GM23338 (cell line): ENCODE measurements at regions not wholly inside any gene's neighbourhood (a gene's known extent, or its start where the extent isn't known, plus 50 kb on each side); places are given as distances from the start of the nearest gene placed in this dataset.

Experiments
- ATAC-seq: fragments of 200-7000 bp; cut with Tn5 transposase; 3 replicates; pipeline ENCODE4 v1.9.1; 2020
- DNase-seq: peaks from one replicate; pipeline ENCODE4 v3.0.0-alpha.2; 2015; ENCODE audit warnings: low spot score
- H2AFZ ChIP-seq: fragments of 200-600 bp; sonication (generic); 2 replicates; pipeline ENCODE4 v1.8.0; 2016; ENCODE audit warnings: antibody characterized with exemption, mild to moderate bottlenecking, moderate library complexity
- H3F3A ChIP-seq: fragments of 200-600 bp; sonication (generic); replicated peaks from 2 replicates; pipeline ENCODE4 v1.8.0; 2017; ENCODE audit warnings: antibody characterized with exemption, mixed run types, low read depth
- H3K27ac ChIP-seq: fragments of 200-600 bp; sonication (generic); 2 replicates; pipeline ENCODE4 v1.6.1; 2016; ENCODE audit warnings: low read depth
- H3K27me3 ChIP-seq: fragments of 200-600 bp; sonication (generic); 2 replicates; pipeline ENCODE4 v1.8.0; 2016; ENCODE audit warnings: mild to moderate bottlenecking, mixed run types, moderate library complexity; ENCODE audit not compliant: insufficient read depth
- H3K36me3 ChIP-seq: fragments of 200-600 bp; sonication (generic); 2 replicates; pipeline ENCODE4 v1.8.0; 2016; ENCODE audit warnings: mild to moderate bottlenecking; ENCODE audit not compliant: insufficient read depth
- H3K4me1 ChIP-seq: fragments of 200-600 bp; sonication (generic); 2 replicates; pipeline ENCODE4 v1.8.0; 2016; ENCODE audit warnings: mild to moderate bottlenecking, moderate library complexity; ENCODE audit not compliant: insufficient read depth
- H3K4me2 ChIP-seq: fragments of 200-600 bp; sonication (generic); 2 replicates; pipeline ENCODE4 v1.7.1; 2017; ENCODE audit warnings: mixed run types
- H3K4me3 ChIP-seq: fragments of 200-600 bp; sonication (generic); 2 replicates; pipeline ENCODE4 v1.6.1; 2016; ENCODE audit warnings: mixed run types
- H3K79me2 ChIP-seq: fragments of 200-600 bp; sonication (generic); replicated peaks from 2 replicates; pipeline ENCODE4 v1.8.0; 2017; ENCODE audit warnings: mild to moderate bottlenecking; ENCODE audit not compliant: insufficient read depth
- H3K9me2 ChIP-seq: fragments of 200-600 bp; sonication (generic); 2 replicates; pipeline ENCODE4 v1.8.0; 2017; ENCODE audit not compliant: insufficient read depth
- H4K20me1 ChIP-seq: fragments of 200-600 bp; sonication (generic); replicated peaks from 2 replicates; pipeline ENCODE4 v1.8.0; 2017; ENCODE audit warnings: mild to moderate bottlenecking; ENCODE audit not compliant: insufficient read depth
- H3K27ac Mint-ChIP-seq: 2 replicates; pipeline ENCODE4 v1.8.0; 2020; ENCODE audit warnings: inconsistent platforms, mild to moderate bottlenecking, moderate library complexity, mixed read lengths
- H3K27me3 Mint-ChIP-seq: 3 replicates; pipeline ENCODE4 v1.8.0; 2022; ENCODE audit warnings: low read depth, mild to moderate bottlenecking, moderate library complexity, mixed read lengths, inconsistent platforms; ENCODE audit not compliant: insufficient read depth, poor library complexity
- H3K36me3 Mint-ChIP-seq: 3 replicates; pipeline ENCODE4 v1.8.0; 2021; ENCODE audit warnings: low read depth, mild to moderate bottlenecking, inconsistent platforms, moderate library complexity, mixed read lengths
- H3K4me1 Mint-ChIP-seq: 3 replicates; pipeline ENCODE4 v1.8.0; 2020; ENCODE audit warnings: mild to moderate bottlenecking, inconsistent platforms, mixed read lengths
- H3K4me3 Mint-ChIP-seq: 3 replicates; pipeline ENCODE4 v1.8.0; 2021; ENCODE audit warnings: moderate library complexity, mild to moderate bottlenecking, inconsistent platforms, mixed read lengths
- H3K9me3 Mint-ChIP-seq: 3 replicates; pipeline ENCODE4 v1.8.0; 2020; ENCODE audit warnings: moderate library complexity, mild to moderate bottlenecking, inconsistent platforms, mixed read lengths
- EZH2 ChIP-seq: fragments of 200-600 bp; sonication (generic); IDR thresholded peaks from one replicate; pipeline ENCODE4 v1.8.0; 2017; ENCODE audit warnings: antibody characterized with exemption, mild to moderate bottlenecking, low read depth; ENCODE audit not compliant: unreplicated experiment
- EZH2phosphoT487 ChIP-seq: fragments of 200-600 bp; sonication (generic); IDR thresholded peaks from one replicate; pipeline ENCODE4 v1.8.1; 2018; ENCODE audit warnings: antibody characterized with exemption; ENCODE audit not compliant: unreplicated experiment
- POLR2AphosphoS5 ChIP-seq: IDR thresholded peaks from 2 replicates; pipeline ENCODE4 v1.6.1; 2016; ENCODE audit warnings: antibody characterized with exemption, low read depth
- STAT1 ChIP-seq: IDR thresholded peaks from one replicate; pipeline ENCODE4 v1.6.1; 2016; ENCODE audit warnings: antibody characterized with exemption; ENCODE audit not compliant: unreplicated experiment
- ZNF114 ChIP-seq: fragments of 250-450 bp; sonication (Bioruptor Pico); IDR thresholded peaks from 2 replicates; pipeline ENCODE4 v1.5.0; 2020; ENCODE audit warnings: mild to moderate bottlenecking, moderate library complexity
- ZNF331 ChIP-seq: fragments of 250-450 bp; sonication (Bioruptor Pico); IDR thresholded peaks from 2 replicates; pipeline ENCODE4 v1.5.0; 2020; ENCODE audit warnings: low read depth, mild to moderate bottlenecking, moderate library complexity
- TF ChIP-seq, protein P1 (sequence below): IDR thresholded peaks from one replicate; pipeline ENCODE4 v1.6.1; 2018; ENCODE audit warnings: antibody characterized with exemption; ENCODE audit not compliant: unreplicated experiment
- TF ChIP-seq, protein P2 (sequence below): fragments of 250-450 bp; sonication (Bioruptor Pico); IDR thresholded peaks from 2 replicates; pipeline ENCODE4 v1.5.0; 2020; ENCODE audit warnings: mild to moderate bottlenecking, moderate library complexity

DNA sequence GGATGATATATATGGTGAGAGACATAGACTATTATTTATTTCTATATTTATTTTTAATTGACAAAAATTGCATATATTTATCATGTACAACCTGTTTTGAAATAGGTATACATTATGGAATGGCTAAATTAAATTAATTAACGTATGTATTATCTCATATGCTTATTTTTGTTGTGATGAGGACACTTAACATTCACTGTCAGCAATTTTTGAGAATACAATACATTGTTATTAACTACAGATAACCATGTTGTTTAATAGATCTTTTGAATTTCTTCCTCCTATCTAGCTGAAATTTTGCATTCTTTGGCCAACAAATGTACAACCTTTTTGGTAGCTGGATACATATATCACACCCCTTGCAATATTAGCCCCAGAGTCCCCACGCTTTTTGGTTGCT, 110.7 kb upstream of the CITED2 start (continued):
- TF ChIP-seq, protein P1, sequence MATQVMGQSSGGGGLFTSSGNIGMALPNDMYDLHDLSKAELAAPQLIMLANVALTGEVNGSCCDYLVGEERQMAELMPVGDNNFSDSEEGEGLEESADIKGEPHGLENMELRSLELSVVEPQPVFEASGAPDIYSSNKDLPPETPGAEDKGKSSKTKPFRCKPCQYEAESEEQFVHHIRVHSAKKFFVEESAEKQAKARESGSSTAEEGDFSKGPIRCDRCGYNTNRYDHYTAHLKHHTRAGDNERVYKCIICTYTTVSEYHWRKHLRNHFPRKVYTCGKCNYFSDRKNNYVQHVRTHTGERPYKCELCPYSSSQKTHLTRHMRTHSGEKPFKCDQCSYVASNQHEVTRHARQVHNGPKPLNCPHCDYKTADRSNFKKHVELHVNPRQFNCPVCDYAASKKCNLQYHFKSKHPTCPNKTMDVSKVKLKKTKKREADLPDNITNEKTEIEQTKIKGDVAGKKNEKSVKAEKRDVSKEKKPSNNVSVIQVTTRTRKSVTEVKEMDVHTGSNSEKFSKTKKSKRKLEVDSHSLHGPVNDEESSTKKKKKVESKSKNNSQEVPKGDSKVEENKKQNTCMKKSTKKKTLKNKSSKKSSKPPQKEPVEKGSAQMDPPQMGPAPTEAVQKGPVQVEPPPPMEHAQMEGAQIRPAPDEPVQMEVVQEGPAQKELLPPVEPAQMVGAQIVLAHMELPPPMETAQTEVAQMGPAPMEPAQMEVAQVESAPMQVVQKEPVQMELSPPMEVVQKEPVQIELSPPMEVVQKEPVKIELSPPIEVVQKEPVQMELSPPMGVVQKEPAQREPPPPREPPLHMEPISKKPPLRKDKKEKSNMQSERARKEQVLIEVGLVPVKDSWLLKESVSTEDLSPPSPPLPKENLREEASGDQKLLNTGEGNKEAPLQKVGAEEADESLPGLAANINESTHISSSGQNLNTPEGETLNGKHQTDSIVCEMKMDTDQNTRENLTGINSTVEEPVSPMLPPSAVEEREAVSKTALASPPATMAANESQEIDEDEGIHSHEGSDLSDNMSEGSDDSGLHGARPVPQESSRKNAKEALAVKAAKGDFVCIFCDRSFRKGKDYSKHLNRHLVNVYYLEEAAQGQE = no peak
- TF ChIP-seq, protein P2, sequence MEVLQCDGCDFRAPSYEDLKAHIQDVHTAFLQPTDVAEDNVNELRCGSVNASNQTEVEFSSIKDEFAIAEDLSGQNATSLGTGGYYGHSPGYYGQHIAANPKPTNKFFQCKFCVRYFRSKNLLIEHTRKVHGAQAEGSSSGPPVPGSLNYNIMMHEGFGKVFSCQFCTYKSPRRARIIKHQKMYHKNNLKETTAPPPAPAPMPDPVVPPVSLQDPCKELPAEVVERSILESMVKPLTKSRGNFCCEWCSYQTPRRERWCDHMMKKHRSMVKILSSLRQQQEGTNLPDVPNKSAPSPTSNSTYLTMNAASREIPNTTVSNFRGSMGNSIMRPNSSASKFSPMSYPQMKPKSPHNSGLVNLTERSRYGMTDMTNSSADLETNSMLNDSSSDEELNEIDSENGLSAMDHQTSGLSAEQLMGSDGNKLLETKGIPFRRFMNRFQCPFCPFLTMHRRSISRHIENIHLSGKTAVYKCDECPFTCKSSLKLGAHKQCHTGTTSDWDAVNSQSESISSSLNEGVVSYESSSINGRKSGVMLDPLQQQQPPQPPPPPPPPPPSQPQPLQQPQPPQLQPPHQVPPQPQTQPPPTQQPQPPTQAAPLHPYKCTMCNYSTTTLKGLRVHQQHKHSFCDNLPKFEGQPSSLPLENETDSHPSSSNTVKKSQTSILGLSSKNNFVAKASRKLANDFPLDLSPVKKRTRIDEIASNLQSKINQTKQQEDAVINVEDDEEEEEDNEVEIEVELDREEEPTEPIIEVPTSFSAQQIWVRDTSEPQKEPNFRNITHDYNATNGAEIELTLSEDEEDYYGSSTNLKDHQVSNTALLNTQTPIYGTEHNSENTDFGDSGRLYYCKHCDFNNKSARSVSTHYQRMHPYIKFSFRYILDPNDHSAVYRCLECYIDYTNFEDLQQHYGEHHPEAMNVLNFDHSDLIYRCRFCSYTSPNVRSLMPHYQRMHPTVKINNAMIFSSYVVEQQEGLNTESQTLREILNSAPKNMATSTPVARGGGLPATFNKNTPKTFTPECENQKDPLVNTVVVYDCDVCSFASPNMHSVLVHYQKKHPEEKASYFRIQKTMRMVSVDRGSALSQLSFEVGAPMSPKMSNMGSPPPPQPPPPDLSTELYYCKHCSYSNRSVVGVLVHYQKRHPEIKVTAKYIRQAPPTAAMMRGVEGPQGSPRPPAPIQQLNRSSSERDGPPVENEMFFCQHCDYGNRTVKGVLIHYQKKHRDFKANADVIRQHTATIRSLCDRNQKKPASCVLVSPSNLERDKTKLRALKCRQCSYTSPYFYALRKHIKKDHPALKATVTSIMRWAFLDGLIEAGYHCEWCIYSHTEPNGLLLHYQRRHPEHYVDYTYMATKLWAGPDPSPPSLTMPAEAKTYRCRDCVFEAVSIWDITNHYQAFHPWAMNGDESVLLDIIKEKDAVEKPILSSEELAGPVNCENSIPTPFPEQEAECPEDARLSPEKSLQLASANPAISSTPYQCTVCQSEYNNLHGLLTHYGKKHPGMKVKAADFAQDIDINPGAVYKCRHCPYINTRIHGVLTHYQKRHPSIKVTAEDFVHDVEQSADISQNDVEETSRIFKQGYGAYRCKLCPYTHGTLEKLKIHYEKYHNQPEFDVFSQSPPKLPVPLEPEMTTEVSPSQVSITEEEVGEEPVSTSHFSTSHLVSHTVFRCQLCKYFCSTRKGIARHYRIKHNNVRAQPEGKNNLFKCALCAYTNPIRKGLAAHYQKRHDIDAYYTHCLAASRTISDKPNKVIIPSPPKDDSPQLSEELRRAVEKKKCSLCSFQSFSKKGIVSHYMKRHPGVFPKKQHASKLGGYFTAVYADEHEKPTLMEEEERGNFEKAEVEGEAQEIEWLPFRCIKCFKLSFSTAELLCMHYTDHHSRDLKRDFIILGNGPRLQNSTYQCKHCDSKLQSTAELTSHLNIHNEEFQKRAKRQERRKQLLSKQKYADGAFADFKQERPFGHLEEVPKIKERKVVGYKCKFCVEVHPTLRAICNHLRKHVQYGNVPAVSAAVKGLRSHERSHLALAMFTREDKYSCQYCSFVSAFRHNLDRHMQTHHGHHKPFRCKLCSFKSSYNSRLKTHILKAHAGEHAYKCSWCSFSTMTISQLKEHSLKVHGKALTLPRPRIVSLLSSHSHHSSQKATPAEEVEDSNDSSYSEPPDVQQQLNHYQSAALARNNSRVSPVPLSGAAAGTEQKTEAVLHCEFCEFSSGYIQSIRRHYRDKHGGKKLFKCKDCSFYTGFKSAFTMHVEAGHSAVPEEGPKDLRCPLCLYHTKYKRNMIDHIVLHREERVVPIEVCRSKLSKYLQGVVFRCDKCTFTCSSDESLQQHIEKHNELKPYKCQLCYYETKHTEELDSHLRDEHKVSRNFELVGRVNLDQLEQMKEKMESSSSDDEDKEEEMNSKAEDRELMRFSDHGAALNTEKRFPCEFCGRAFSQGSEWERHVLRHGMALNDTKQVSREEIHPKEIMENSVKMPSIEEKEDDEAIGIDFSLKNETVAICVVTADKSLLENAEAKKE = no peak
- no peak for TF ChIP-seq EZH2
- no peak for TF ChIP-seq POLR2AphosphoS5
- TF ChIP-seq ZNF331 = no peak

DNA sequence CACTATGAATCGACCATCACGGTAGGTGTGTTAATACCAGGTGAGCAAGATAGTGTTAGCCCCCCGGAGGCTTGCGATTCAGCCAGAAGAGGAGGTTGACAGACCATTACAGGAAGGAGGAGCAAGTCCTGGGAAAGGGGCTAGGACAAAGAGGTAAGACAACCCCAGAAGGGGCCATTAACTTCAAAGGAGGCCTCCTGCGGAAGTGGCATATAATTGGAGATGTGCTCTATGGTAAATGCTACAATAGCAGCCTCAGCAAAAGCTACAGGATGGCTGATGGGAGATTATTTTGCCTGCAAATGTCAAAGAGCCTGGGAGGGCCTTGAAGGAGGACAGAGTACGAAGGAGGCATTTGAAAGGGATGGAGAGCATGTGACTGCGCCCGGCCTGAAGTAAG, 108.6 kb upstream of the CITED2 start:
- Histone ChIP-seq H3K4me1 (peaks cover 38% of the 10 kb centered on the region), H3K79me2 (no peaks in the 10 kb centered on the region), H3K4me2 (0 out of 2 replicates have a peak overlapping the region, but pooled peaks have one; percentile 7), H4K20me1 (no peaks in the 10 kb centered on the region), H2AFZ (no peak overlapping the region), H3K4me3 (no peak overlapping the region), H3K36me3 (no peaks in the 10 kb centered on the region), H3K9me2 (peaks cover 2% of the 10 kb centered on the region; the same call in 1 of the 2 replicates), H3K27me3 (no peaks in the 10 kb centered on the region), H3F3A (no peaks in the 10 kb centered on the region), H3K27ac (no peak overlapping the region)
- H3K9me3 Mint-ChIP-seq = no peaks in the 10 kb centered on the region
- H3K27ac Mint-ChIP-seq = no peak overlapping the region; the same call in 1 of the 2 replicates
- no peak overlapping the region for H3K4me3 Mint-ChIP-seq
- H3K36me3 Mint-ChIP-seq = no peaks in the 10 kb centered on the region
- ATAC-seq = peak; percentile 96
- H3K27me3 Mint-ChIP-seq = peaks cover 12% of the 10 kb centered on the region
- peak; percentile 70 for DNase-seq
- peaks cover 44% of the 10 kb centered on the region for H3K4me1 Mint-ChIP-seq
- TF ChIP-seq ZNF114 (CRISPR knock-in tag) (no peak), STAT1 (no peak), POLR2AphosphoS5 (no peak), EZH2phosphoT487 (no peak)
- TF ChIP-seq, protein P1 = no peak
